ENCODE measurements at regions not wholly inside any gene's neighbourhood (a gene's known extent, or its start where the extent isn't known, plus 50 kb on each side); places are given as distances from the start of the nearest gene placed in this dataset.

DNA sequence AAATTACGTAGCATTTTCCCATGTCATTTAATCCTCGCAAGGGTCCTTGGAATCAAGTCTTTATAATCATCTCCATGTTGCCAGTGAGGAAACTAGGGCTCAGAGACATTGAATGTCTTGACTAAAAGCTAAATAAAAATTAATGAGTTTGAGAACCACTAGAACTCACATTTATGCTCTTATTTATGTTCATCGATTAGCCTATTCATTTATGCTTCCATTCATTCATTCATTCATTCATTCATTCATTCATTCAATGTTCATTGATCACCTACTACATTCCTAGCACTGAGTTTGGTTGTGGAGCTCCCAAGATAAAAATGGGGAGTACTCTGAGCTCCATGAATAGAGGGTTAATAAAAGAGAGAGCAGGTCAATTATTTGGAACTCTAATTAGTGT lies 59.7 kb downstream of the KCNA1 start:
- H3K9ac ChIP-seq: no peak overlapping the region
- no peaks in the 10 kb centered on the region for H3K9me2 ChIP-seq (ENCODE audit: insufficient read depth)
- H3K36me3 ChIP-seq (ENCODE audit: low read depth): no peaks in the 10 kb centered on the region
- H3K27me3 ChIP-seq (replicated peaks; ENCODE audit: insufficient read depth): peaks cover 7% of the 10 kb centered on the region; the same call in 1 of the 2 replicates
- WGBS, 2 experiments (ENCODE audit: low coverage in 1 of 2, low lambda C conversion rate in 2 of 2, missing lambda C conversion rate in 2 of 2): 34 to 42% methylated on average over 3 of the region's 3 CpGs
- no peaks in the 10 kb centered on the region for H3K9me3 ChIP-seq (ENCODE audit: low read depth)
- no peak overlapping the region for H3K4me2 ChIP-seq (ENCODE audit: unreplicated experiment)
- no peaks in the 10 kb centered on the region for H4K20me1 ChIP-seq (ENCODE audit: insufficient read depth)
- no peaks in the 10 kb centered on the region for H3K4me1 ChIP-seq (ENCODE audit: insufficient read depth)
- H3K27ac ChIP-seq: no peak overlapping the region
- H3K79me2 ChIP-seq (ENCODE audit: insufficient read depth): no peaks in the 10 kb centered on the region
- H3K4me3 ChIP-seq: no peak overlapping the region
- H3F3A ChIP-seq (ENCODE audit: insufficient read depth): no peaks in the 10 kb centered on the region
- TF ChIP-seq EZH2 (IDR thresholded peaks at IDR 0.05; ENCODE audit: insufficient read depth, poor library complexity, severe bottlenecking) (no peak), EZH2phosphoT487 (IDR thresholded peaks at IDR 0.05; ENCODE audit: insufficient read depth, low read depth) (no peak)
- DNase-seq: no peak
- in situ Hi-C loops (cut with MboI): no loop called here
- H2AFZ ChIP-seq: no peak overlapping the region

DNA sequence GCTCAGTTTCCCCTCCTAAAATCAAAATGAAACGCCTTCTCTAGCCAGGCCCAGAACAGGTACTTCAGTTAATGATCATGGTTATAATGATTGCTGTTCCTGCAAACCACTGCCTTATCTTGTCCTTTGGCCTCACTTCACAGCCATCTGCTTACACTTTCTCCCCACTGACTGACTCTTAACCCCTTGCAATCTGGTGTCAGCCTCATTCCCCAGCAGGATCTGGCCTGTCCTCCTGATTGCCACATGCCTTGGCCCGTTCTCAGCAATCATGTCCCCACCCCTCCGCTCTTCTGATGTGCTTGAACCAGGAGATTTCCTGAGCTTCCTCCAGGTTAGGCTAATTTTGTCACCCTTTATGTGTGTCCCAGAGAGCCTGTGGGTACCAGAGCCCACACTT lies 64.5 kb downstream of the KCNA1 start:
- no peaks in the 10 kb centered on the region for H3F3A ChIP-seq (ENCODE audit: insufficient read depth)
- H2AFZ ChIP-seq: no peak overlapping the region
- H3K4me3 ChIP-seq: no peak overlapping the region
- no peaks in the 10 kb centered on the region for H3K9me2 ChIP-seq (ENCODE audit: insufficient read depth)
- 24 to 27% methylated on average over 3 of the region's 3 CpGs for WGBS, 2 experiments (ENCODE audit: low coverage in 1 of 2, low lambda C conversion rate in 2 of 2, missing lambda C conversion rate in 2 of 2)
- no peak for DNase-seq
- TF ChIP-seq EZH2phosphoT487 (IDR thresholded peaks at IDR 0.05; ENCODE audit: insufficient read depth, low read depth): no peak
- no peak for TF ChIP-seq EZH2 (IDR thresholded peaks at IDR 0.05; ENCODE audit: insufficient read depth, poor library complexity, severe bottlenecking)
- no peaks in the 10 kb centered on the region for H4K20me1 ChIP-seq (ENCODE audit: insufficient read depth)
- no peak overlapping the region for H3K27ac ChIP-seq
- no peaks in the 10 kb centered on the region for H3K36me3 ChIP-seq (ENCODE audit: low read depth)
- in situ Hi-C loops (cut with MboI): no loop called here
- H3K79me2 ChIP-seq (ENCODE audit: insufficient read depth): no peaks in the 10 kb centered on the region
- no peaks in the 10 kb centered on the region for H3K9me3 ChIP-seq (ENCODE audit: low read depth)
- H3K4me1 ChIP-seq (ENCODE audit: insufficient read depth): no peaks in the 10 kb centered on the region
- 0 out of 2 replicates have a peak, but pooled peaks cover 4% of the 10 kb centered on the region for H3K27me3 ChIP-seq (replicated peaks; ENCODE audit: insufficient read depth)
- H3K9ac ChIP-seq: no peak overlapping the region
- no peak overlapping the region for H3K4me2 ChIP-seq (ENCODE audit: unreplicated experiment)

DNA sequence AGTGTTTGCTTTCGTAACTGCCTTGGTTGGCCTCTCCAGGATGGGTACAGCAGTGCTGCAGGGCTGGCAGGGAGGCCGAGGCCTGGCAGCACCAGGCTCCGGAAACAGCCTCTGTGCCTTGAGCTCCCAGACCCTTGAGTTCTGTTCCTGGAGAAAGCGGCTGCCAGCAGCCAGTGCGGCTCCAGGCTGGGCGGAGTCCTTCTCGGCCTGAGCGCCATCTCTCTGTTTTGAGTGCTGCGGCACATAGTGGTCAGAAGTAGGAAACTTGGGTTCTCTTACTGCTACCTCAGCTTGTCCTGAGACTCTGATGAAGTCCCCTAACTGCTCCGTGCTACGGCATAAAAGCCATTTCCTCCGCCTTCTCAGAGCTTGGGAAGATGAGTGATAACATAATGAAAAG lies 65.9 kb downstream of the KCNA1 start:
- H3K27me3 ChIP-seq (replicated peaks; ENCODE audit: insufficient read depth): peaks cover 13% of the 10 kb centered on the region
- no peak for TF ChIP-seq EZH2 (IDR thresholded peaks at IDR 0.05; ENCODE audit: insufficient read depth, poor library complexity, severe bottlenecking)
- no peak for TF ChIP-seq EZH2phosphoT487 (IDR thresholded peaks at IDR 0.05; ENCODE audit: insufficient read depth, low read depth)
- no peaks in the 10 kb centered on the region for H3K36me3 ChIP-seq (ENCODE audit: low read depth)
- no peaks in the 10 kb centered on the region for H3K9me2 ChIP-seq (ENCODE audit: insufficient read depth)
- no peaks in the 10 kb centered on the region for H3K79me2 ChIP-seq (ENCODE audit: insufficient read depth)
- no peak overlapping the region for H3K9ac ChIP-seq
- H2AFZ ChIP-seq: no peak overlapping the region
- H3K9me3 ChIP-seq (ENCODE audit: low read depth): no peaks in the 10 kb centered on the region
- in situ Hi-C loops (cut with MboI): no loop called here
- no peaks in the 10 kb centered on the region for H4K20me1 ChIP-seq (ENCODE audit: insufficient read depth)
- no peaks in the 10 kb centered on the region for H3F3A ChIP-seq (ENCODE audit: insufficient read depth)
- no peaks in the 10 kb centered on the region for H3K4me1 ChIP-seq (ENCODE audit: insufficient read depth)
- no peak for DNase-seq
- H3K27ac ChIP-seq: no peak overlapping the region
- 72 to 78% methylated on average over 12 of the region's 12 CpGs for WGBS, 2 experiments (ENCODE audit: low coverage in 1 of 2, low lambda C conversion rate in 2 of 2, missing lambda C conversion rate in 2 of 2)
- H3K4me2 ChIP-seq (ENCODE audit: unreplicated experiment): no peak overlapping the region
- no peak overlapping the region for H3K4me3 ChIP-seq

GRCh38 chr12:4977102-4977501 lies 66.6 kb upstream of the KCNA5 start:
- H2AFZ ChIP-seq: no peak overlapping the region
- peaks cover 16% of the 10 kb centered on the region for H3K27me3 ChIP-seq (replicated peaks; ENCODE audit: insufficient read depth)
- TF ChIP-seq EZH2phosphoT487 (IDR thresholded peaks at IDR 0.05; ENCODE audit: insufficient read depth, low read depth) (no peak), EZH2 (IDR thresholded peaks at IDR 0.05; ENCODE audit: insufficient read depth, poor library complexity, severe bottlenecking) (no peak)
- no peak overlapping the region for H3K27ac ChIP-seq
- no peaks in the 10 kb centered on the region for H3K9me2 ChIP-seq (ENCODE audit: insufficient read depth)
- WGBS, 2 experiments (ENCODE audit: low coverage in 1 of 2, low lambda C conversion rate in 2 of 2, missing lambda C conversion rate in 2 of 2): 70 to 71% methylated on average over 10 of the region's 10 CpGs
- no peaks in the 10 kb centered on the region for H4K20me1 ChIP-seq (ENCODE audit: insufficient read depth)
- no peak overlapping the region for H3K4me2 ChIP-seq (ENCODE audit: unreplicated experiment)
- H3K9ac ChIP-seq: no peak overlapping the region
- DNase-seq: no peak
- in situ Hi-C loops (cut with MboI): no loop called here
- no peaks in the 10 kb centered on the region for H3F3A ChIP-seq (ENCODE audit: insufficient read depth)
- H3K4me3 ChIP-seq: no peak overlapping the region
- no peaks in the 10 kb centered on the region for H3K9me3 ChIP-seq (ENCODE audit: low read depth)
- no peaks in the 10 kb centered on the region for H3K79me2 ChIP-seq (ENCODE audit: insufficient read depth)
- no peaks in the 10 kb centered on the region for H3K36me3 ChIP-seq (ENCODE audit: low read depth)
- no peaks in the 10 kb centered on the region for H3K4me1 ChIP-seq (ENCODE audit: insufficient read depth)

DNA sequence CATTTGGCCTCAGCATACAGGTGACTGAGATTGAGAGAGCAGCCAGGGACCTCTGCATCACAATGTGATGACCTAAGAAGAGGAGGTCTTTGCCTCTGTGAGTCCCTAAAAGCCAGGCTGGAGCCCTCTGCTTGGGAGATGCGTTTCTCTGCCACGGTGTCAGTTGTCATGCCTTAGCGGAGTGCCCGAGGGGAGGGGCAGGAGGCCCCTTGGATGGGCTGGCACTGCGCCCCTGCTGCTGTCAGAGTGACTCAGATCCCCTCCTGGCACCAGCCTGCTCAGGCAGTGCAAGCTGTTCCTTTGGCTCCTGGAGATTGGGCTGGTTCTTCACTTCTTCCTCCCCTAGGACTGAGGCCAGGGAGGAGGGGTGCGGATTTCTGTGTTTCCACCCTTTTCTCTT lies 64.9 kb upstream of the KCNA5 start:
- Histone ChIP-seq H3K27me3 (replicated peaks; ENCODE audit: insufficient read depth) (peaks cover 16% of the 10 kb centered on the region), H3K4me3 (no peak overlapping the region), H3K4me1 (ENCODE audit: insufficient read depth) (no peaks in the 10 kb centered on the region), H3F3A (ENCODE audit: insufficient read depth) (no peaks in the 10 kb centered on the region), H3K9me2 (ENCODE audit: insufficient read depth) (no peaks in the 10 kb centered on the region), H3K36me3 (ENCODE audit: low read depth) (no peaks in the 10 kb centered on the region), H3K79me2 (ENCODE audit: insufficient read depth) (no peaks in the 10 kb centered on the region), H3K27ac (no peak overlapping the region), H4K20me1 (ENCODE audit: insufficient read depth) (no peaks in the 10 kb centered on the region), H3K4me2 (ENCODE audit: unreplicated experiment) (no peak overlapping the region), H3K9me3 (ENCODE audit: low read depth) (no peaks in the 10 kb centered on the region), H2AFZ (no peak overlapping the region), H3K9ac (no peak overlapping the region)
- DNase-seq: peak; percentile 19
- in situ Hi-C loops (cut with MboI): no loop called here
- TF ChIP-seq EZH2 (IDR thresholded peaks at IDR 0.05; ENCODE audit: insufficient read depth, poor library complexity, severe bottlenecking) (no peak), EZH2phosphoT487 (IDR thresholded peaks at IDR 0.05; ENCODE audit: insufficient read depth, low read depth) (no peak)
- WGBS, 2 experiments (ENCODE audit: low coverage in 1 of 2, low lambda C conversion rate in 2 of 2, missing lambda C conversion rate in 2 of 2): 3 to 8% methylated on average over 6 of the region's 6 CpGs
